Keratinocyte (primary cell): ENCODE measurements at regions not wholly inside any gene's neighbourhood (a gene's known extent, or its start where the extent isn't known, plus 50 kb on each side); places are given as distances from the start of the nearest gene placed in this dataset.

Experiments
- DNase-seq: peaks from one replicate; pipeline ENCODE4 v3.0.0-alpha.2; 2011; ENCODE audit warnings: low read depth, missing footprints, low spot score
- FAIRE-seq: peaks from 2 replicates; lab custom pipeline; 2011; peaks lifted over from hg19 to GRCh38; lab: Jason Lieb, UNC
- H2AFZ ChIP-seq: 2 replicates; pipeline ENCODE4 v1.6.0; 2012; ENCODE audit warnings: low read length, control low read depth, inconsistent platforms; ENCODE audit not compliant: control insufficient read depth
- H3K27ac ChIP-seq: 2 replicates; pipeline ENCODE4 v1.5.1; 2011; ENCODE audit warnings: low read length; ENCODE audit not compliant: control insufficient read depth, insufficient read depth
- H3K27me3 ChIP-seq: 3 replicates; pipeline ENCODE4 v1.6.0; 2011; ENCODE audit warnings: low read length; ENCODE audit not compliant: control insufficient read depth, insufficient read depth; ENCODE audit errors: extremely low read depth
- H3K36me3 ChIP-seq, 2 experiments: 2 replicates in 1 of 2; 3 replicates in 1 of 2; pipeline ENCODE4 v1.5.1; 2011; ENCODE audit warnings: low read length in 2 of 2, mild to moderate bottlenecking in 1 of 2; ENCODE audit not compliant: control insufficient read depth in 2 of 2, insufficient read depth in 2 of 2; ENCODE audit errors: extremely low read depth in 1 of 2
- H3K4me1 ChIP-seq: 3 replicates; pipeline ENCODE4 v1.5.1; 2011; ENCODE audit warnings: low read length; ENCODE audit not compliant: control insufficient read depth, insufficient read depth; ENCODE audit errors: extremely low read depth
- H3K4me2 ChIP-seq: 3 replicates; pipeline ENCODE4 v1.6.0; 2011; ENCODE audit warnings: low read depth, low read length; ENCODE audit not compliant: control insufficient read depth, insufficient read depth; ENCODE audit errors: extremely low read depth
- H3K4me3 ChIP-seq, 3 experiments: fragments of 200-600 bp in 1 of 3; sonication (generic) in 1 of 3; 2 replicates in 2 of 3; 3 replicates in 1 of 3; pipeline ENCODE4 v1.5.1; 2011 to 2016; ENCODE audit warnings: low read length in 3 of 3, mild to moderate bottlenecking in 3 of 3, control low read depth in 2 of 3, inconsistent platforms in 1 of 3, low read depth in 1 of 3, mixed read lengths in 1 of 3, mixed run types in 1 of 3, moderate library complexity in 1 of 3; ENCODE audit not compliant: control insufficient read depth in 2 of 3, insufficient read depth in 2 of 3; ENCODE audit errors: extremely low read depth in 1 of 3
- H3K79me2 ChIP-seq: 2 replicates; pipeline ENCODE4 v1.6.0; 2012; ENCODE audit warnings: low read length; ENCODE audit not compliant: control insufficient read depth, insufficient read depth
- H3K9ac ChIP-seq: 3 replicates; pipeline ENCODE4 v1.6.0; 2011; ENCODE audit warnings: low read length; ENCODE audit not compliant: control insufficient read depth, insufficient read depth; ENCODE audit errors: extremely low read depth
- H3K9me1 ChIP-seq: 3 replicates; pipeline ENCODE4 v1.6.0; 2011; ENCODE audit warnings: low read length; ENCODE audit not compliant: control insufficient read depth, insufficient read depth; ENCODE audit errors: extremely low read depth
- H3K9me3 ChIP-seq: 2 replicates; pipeline ENCODE4 v1.5.1; 2012; ENCODE audit warnings: low read depth, low read length; ENCODE audit not compliant: control insufficient read depth
- H4K20me1 ChIP-seq: 3 replicates; pipeline ENCODE4 v1.6.0; 2011; ENCODE audit warnings: low read length; ENCODE audit not compliant: control insufficient read depth, insufficient read depth; ENCODE audit errors: extremely low read depth
- CTCF ChIP-seq, 3 experiments: IDR thresholded peaks in 1 of 3; conservative IDR thresholded peaks in 1 of 3; optimal IDR thresholded peaks in 1 of 3; 2 replicates in 2 of 3; 3 replicates in 1 of 3; pipeline versions ENCODE3 to v1.5.1; 2011; ENCODE audit warnings: low read length in 3 of 3, mild to moderate bottlenecking in 3 of 3, moderate library complexity in 2 of 3, control low read depth in 1 of 3, inconsistent platforms in 1 of 3; ENCODE audit not compliant: insufficient read depth in 2 of 3; ENCODE audit errors: extremely low read depth in 1 of 3
- EZH2 ChIP-seq: IDR thresholded peaks from one replicate; pipeline ENCODE4 v1.6.1; 2012; ENCODE audit warnings: inconsistent platforms, mild to moderate bottlenecking, low read length, moderate library complexity
- dilution Hi-C: fragments of 300-500 bp; cut with MboI; formaldehyde crosslinking; loops from one replicate; pipeline ENCODE4 v1.7.0; 2020; ENCODE audit warnings: low sequenced_read_pairs; ENCODE audit not compliant: extremely low pct_ligation_motif_present

GRCh38 chr10:78695846-78696245 lies 372.9 kb upstream of the ZMIZ1 start:
- no peak for DNase-seq
- Histone ChIP-seq H2AFZ (no peak overlapping the region), H3K4me1 (no peaks in the 10 kb centered on the region), H3K79me2 (no peaks in the 10 kb centered on the region), H3K9me3 (no peaks in the 10 kb centered on the region), H3K4me3 (no peak overlapping the region), H3K27me3 (peaks cover 8% of the 10 kb centered on the region), H3K36me3 (no peaks in the 10 kb centered on the region), H3K9ac (no peak overlapping the region), H3K4me2 (no peak overlapping the region), H3K9me1 (no peaks in the 10 kb centered on the region), H3K27ac (no peak overlapping the region), H4K20me1 (no peaks in the 10 kb centered on the region)
- FAIRE-seq: no peak
- TF ChIP-seq EZH2 (no peak), CTCF (optimal IDR thresholded peaks at IDR 0.05 in 1 of 3, IDR thresholded peaks at IDR 0.05 in 1 of 3, conservative IDR thresholded peaks at IDR 0.05 in 1 of 3; ENCODE audit: extremely low read depth in 1 of 3, insufficient read depth in 2 of 3, low read length in 3 of 3) (no peak)
- dilution Hi-C loops: no loop called here

DNA sequence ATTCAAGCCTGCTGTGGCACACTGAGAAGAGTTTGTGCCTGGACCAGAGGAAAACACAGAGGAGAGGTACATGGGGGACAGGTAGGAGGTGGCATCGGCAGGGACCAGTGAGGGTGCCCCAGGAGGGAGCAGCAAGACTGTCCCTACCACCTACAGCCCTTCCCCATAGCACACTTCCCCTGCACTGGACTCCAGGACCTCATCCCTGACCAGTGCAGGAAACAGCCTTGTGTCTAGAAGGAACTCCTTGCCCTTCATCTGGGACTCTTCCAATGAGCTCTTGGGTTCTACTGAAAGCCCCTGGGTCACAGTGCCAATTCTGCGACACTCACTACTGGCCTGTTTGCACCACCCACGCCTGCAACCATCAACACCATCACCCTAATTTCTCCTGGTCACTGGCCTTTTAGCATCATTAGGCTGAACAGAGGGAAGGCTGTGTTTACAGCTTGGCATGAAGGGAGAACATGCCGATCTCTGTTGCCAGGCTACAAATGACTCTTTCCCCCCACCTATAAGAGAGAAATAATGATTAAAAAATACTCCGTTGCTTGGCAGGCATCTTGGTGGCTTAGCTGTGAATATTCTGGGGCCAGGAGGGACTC lies 371.9 kb upstream of the ZMIZ1 start:
- Histone ChIP-seq H3K4me3 (no peak overlapping the region), H3K9me3 (no peaks in the 10 kb centered on the region), H4K20me1 (no peaks in the 10 kb centered on the region), H3K9me1 (no peaks in the 10 kb centered on the region), H2AFZ (no peak overlapping the region), H3K9ac (no peak overlapping the region), H3K79me2 (no peaks in the 10 kb centered on the region), H3K4me1 (no peaks in the 10 kb centered on the region), H3K36me3 (no peaks in the 10 kb centered on the region), H3K4me2 (no peak overlapping the region), H3K27me3 (peaks cover 8% of the 10 kb centered on the region), H3K27ac (no peak overlapping the region)
- no peak for FAIRE-seq
- TF ChIP-seq CTCF (optimal IDR thresholded peaks at IDR 0.05 in 1 of 3, IDR thresholded peaks at IDR 0.05 in 1 of 3, conservative IDR thresholded peaks at IDR 0.05 in 1 of 3; ENCODE audit: extremely low read depth in 1 of 3, insufficient read depth in 2 of 3, low read length in 3 of 3): no peak
- no peak for TF ChIP-seq EZH2
- dilution Hi-C loops: no loop called here
- DNase-seq: no peak
